HCT116 (cell line): ENCODE measurements at regions not wholly inside any gene's neighbourhood (a gene's known extent, or its start where the extent isn't known, plus 50 kb on each side); places are given as distances from the start of the nearest gene placed in this dataset.
A peak's percentile ranks its signal among the peaks of the same experiment; 100 is the strongest.

Experiments
- ATAC-seq: fragments of 200-7000 bp; cut with Tn5 transposase; 2 replicates; pipeline ENCODE4 v1.9.1; 2020; ENCODE audit warnings: mild to moderate bottlenecking, moderate library complexity
- BruUV-seq: library from RNA; stranded (reverse); fragments of 400-500 nt; replicated peaks from 2 replicates; lab custom pipeline; 2021; lab: Mats Ljungman, UMichigan
- CTCF ChIA-PET: fragments of 300-600 bp; sonication (Branson Sonifier 250); formaldehyde crosslinking; loops from one replicate; lab custom pipeline; 2021; ENCODE audit warnings: antibody characterized with exemption; lab: Charles Lee
- POLR2A ChIA-PET: fragments of 300-600, 350-600 bp; sonication (Branson Sonifier 250); formaldehyde crosslinking; loops from one replicate; lab custom pipeline; 2021; ENCODE audit warnings: antibody characterized with exemption; lab: Charles Lee
- RAD21 ChIA-PET, 2 experiments: fragments of 300-600 bp; sonication (Branson Sonifier 250); formaldehyde crosslinking; loops; one replicate each; lab custom pipeline; 2023; ENCODE audit warnings: low total read pairs in 2 of 2; ENCODE audit not compliant: uncharacterized antibody in 2 of 2, unreplicated experiment in 2 of 2, low non-redundant PET in 1 of 2; lab: Charles Lee
- DNase-seq: peaks from one replicate; pipeline ENCODE4 v3.0.0-alpha.2; 2010; ENCODE audit warnings: low read depth, low spot score
- H2AFZ ChIP-seq: fragments of 200-600 bp; shearing (Covaris generic), sonication (generic); 2 replicates; pipeline ENCODE4 v1.6.1; 2017; ENCODE audit warnings: low read depth, mixed run types, mixed read lengths, antibody characterized with exemption, low read length; ENCODE audit not compliant: poor library complexity, severe bottlenecking
- H3K27ac ChIP-seq: 2 replicates; pipeline ENCODE4 v1.5.1; 2012; ENCODE audit warnings: low read depth, low read length
- H3K27me3 ChIP-seq: fragments of 200-600 bp; sonication (generic); 2 replicates; pipeline ENCODE4 v1.6.1; 2016; ENCODE audit warnings: mixed run types, low read length, mixed read lengths; ENCODE audit not compliant: insufficient read depth
- H3K36me3 ChIP-seq, 2 experiments: fragments of 200-500 bp in 1 of 2; fragments of 200-600 bp in 1 of 2; sonication (Bioruptor generic) in 1 of 2; sonication (generic) in 1 of 2; 2 replicates each; pipeline versions ENCODE4 v1.5.1 to v1.6.1; 2014 to 2016; ENCODE audit warnings: low read length in 2 of 2, inconsistent platforms in 1 of 2, mixed read lengths in 1 of 2, mixed run types in 1 of 2; ENCODE audit not compliant: insufficient read depth in 2 of 2, control insufficient read depth in 1 of 2
- H3K4me1 ChIP-seq, 2 experiments: fragments of 200-600 bp in 1 of 2; sonication (generic) in 1 of 2; 2 replicates each; pipeline versions ENCODE4 v1.5.1 to v1.6.1; 2012 to 2017; ENCODE audit warnings: low read length in 2 of 2, inconsistent platforms in 1 of 2, mild to moderate bottlenecking in 1 of 2, mixed read lengths in 1 of 2, mixed run types in 1 of 2, moderate library complexity in 1 of 2; ENCODE audit not compliant: insufficient read depth in 2 of 2, control insufficient read depth in 1 of 2
- H3K4me2 ChIP-seq: fragments of 200-600 bp; sonication (generic); 2 replicates; pipeline ENCODE4 v1.6.1; 2017; ENCODE audit warnings: mixed run types, low read length, mixed read lengths
- H3K4me3 ChIP-seq, 2 experiments: fragments of 200-600 bp in 1 of 2; sonication (generic) in 1 of 2; replicated peaks in 1 of 2; 2 replicates each; pipeline ENCODE4 v1.5.1; 2011 to 2016; ENCODE audit warnings: low read length in 2 of 2, control low read depth in 1 of 2, low read depth in 1 of 2, mild to moderate bottlenecking in 1 of 2, mixed read lengths in 1 of 2, mixed run types in 1 of 2
- H3K79me2 ChIP-seq: fragments of 200-600 bp; sonication (generic); 2 replicates; pipeline ENCODE4 v1.6.1; 2017; ENCODE audit warnings: mild to moderate bottlenecking, mixed run types, low read length, moderate library complexity, mixed read lengths; ENCODE audit not compliant: insufficient read depth
- H3K9ac ChIP-seq: fragments of 200-600 bp; sonication (generic); 2 replicates; pipeline ENCODE4 v1.6.1; 2016; ENCODE audit warnings: low read length, mixed read lengths
- H3K9me2 ChIP-seq: fragments of 200-600 bp; sonication (generic), shearing (Covaris generic); 2 replicates; pipeline ENCODE4 v1.6.1; 2017; ENCODE audit warnings: mixed run types, mild to moderate bottlenecking, moderate library complexity; ENCODE audit not compliant: insufficient read depth
- H3K9me3 ChIP-seq, 2 experiments: fragments of 200-500 bp in 1 of 2; fragments of 200-600 bp in 1 of 2; sonication (Bioruptor generic) in 1 of 2; sonication (generic) in 1 of 2; 2 replicates each; pipeline ENCODE4 v1.6.1; 2014 to 2017; ENCODE audit warnings: low read length in 2 of 2, mixed read lengths in 2 of 2, inconsistent platforms in 1 of 2, low read depth in 1 of 2, mild to moderate bottlenecking in 1 of 2, mixed run types in 1 of 2, moderate library complexity in 1 of 2; ENCODE audit not compliant: control insufficient read depth in 1 of 2, insufficient read depth in 1 of 2
- H4K20me1 ChIP-seq: fragments of 200-600 bp; sonication (generic), shearing (Covaris generic); 2 replicates; pipeline ENCODE4 v1.6.1; 2017; ENCODE audit warnings: mixed run types, mild to moderate bottlenecking, moderate library complexity; ENCODE audit not compliant: insufficient read depth
- ATF3 ChIP-seq: IDR thresholded peaks from 2 replicates; pipeline ENCODE4 v1.6.1; 2012
- CBX3 ChIP-seq: IDR thresholded peaks from 2 replicates; pipeline ENCODE4 v1.6.1; 2012; ENCODE audit warnings: low read depth
- CEBPB ChIP-seq: IDR thresholded peaks from 2 replicates; pipeline ENCODE4 v1.6.1; 2012; ENCODE audit warnings: low read depth
- CTCF ChIP-seq, 3 experiments: fragments of 200-600 bp in 1 of 3; sonication (generic) in 1 of 3; IDR thresholded peaks in 2 of 3; conservative IDR thresholded peaks in 1 of 3; 2 replicates each; pipeline ENCODE4 v1.5.1; 2012 to 2017; ENCODE audit warnings: low read depth in 2 of 3, low read length in 2 of 3, antibody characterized with exemption in 1 of 3, borderline replicate concordance in 1 of 3, control low read depth in 1 of 3, mild to moderate bottlenecking in 1 of 3, mixed read lengths in 1 of 3, mixed run types in 1 of 3, moderate library complexity in 1 of 3; ENCODE audit not compliant: insufficient read depth in 1 of 3
- EZH2 ChIP-seq: fragments of 200-600 bp; sonication (generic); IDR thresholded peaks from 2 replicates; pipeline ENCODE4 v1.6.1; 2017; ENCODE audit warnings: antibody characterized with exemption, mixed run types
- EZH2phosphoT487 ChIP-seq: fragments of 200-600 bp; IDR thresholded peaks from 2 replicates; pipeline ENCODE4 v1.6.1; 2018; ENCODE audit warnings: antibody characterized with exemption, borderline replicate concordance
- FOSL1 ChIP-seq: IDR thresholded peaks from 2 replicates; pipeline ENCODE4 v1.6.1; 2012; ENCODE audit warnings: low read depth
- JUND ChIP-seq: IDR thresholded peaks from 2 replicates; pipeline ENCODE4 v1.6.1; 2012
- MAX ChIP-seq: IDR thresholded peaks from 2 replicates; pipeline ENCODE4 v1.6.1; 2012
- POLR2A ChIP-seq: IDR thresholded peaks from 2 replicates; pipeline ENCODE4 v1.7.0; 2011; ENCODE audit warnings: borderline replicate concordance; ENCODE audit not compliant: insufficient read depth, insufficient read length; ENCODE audit errors: extremely low read depth
- POLR2AphosphoS5 ChIP-seq: IDR thresholded peaks from 2 replicates; pipeline ENCODE4 v1.6.1; 2011; ENCODE audit warnings: mild to moderate bottlenecking, low read depth, low read length, moderate library complexity
- RAD21 ChIP-seq: IDR thresholded peaks from 2 replicates; pipeline ENCODE4 v1.6.1; 2012; ENCODE audit warnings: low read depth, mild to moderate bottlenecking
- SIN3A ChIP-seq: IDR thresholded peaks from 2 replicates; pipeline ENCODE4 v1.6.1; 2012; ENCODE audit warnings: low read depth
- SP1 ChIP-seq: IDR thresholded peaks from 2 replicates; pipeline ENCODE4 v1.6.1; 2012; ENCODE audit warnings: low read depth
- SRF ChIP-seq: IDR thresholded peaks from 2 replicates; pipeline ENCODE4 v1.6.1; 2012; ENCODE audit warnings: low read depth
- TCF7L2 ChIP-seq: IDR thresholded peaks from 2 replicates; pipeline ENCODE4 v1.7.0; 2011; ENCODE audit warnings: borderline replicate concordance, inconsistent platforms; ENCODE audit not compliant: insufficient read depth, insufficient read length; ENCODE audit errors: extremely low read depth
- YY1 ChIP-seq: IDR thresholded peaks from 2 replicates; pipeline ENCODE4 v1.6.1; 2011; ENCODE audit warnings: low read length, low read depth, moderate library complexity, mild to moderate bottlenecking; ENCODE audit not compliant: insufficient replicate concordance; ENCODE audit errors: extremely low read depth
- ZBTB33 ChIP-seq: IDR thresholded peaks from 2 replicates; pipeline ENCODE4 v1.6.1; 2011; ENCODE audit warnings: mild to moderate bottlenecking, low read length, moderate library complexity; ENCODE audit not compliant: insufficient replicate concordance; ENCODE audit errors: extremely low read depth
- ZNF274 ChIP-seq: fragments of 200-500 bp; sonication (Bioruptor generic); IDR thresholded peaks from 2 replicates; pipeline ENCODE4 v1.6.1; 2014; ENCODE audit warnings: mild to moderate bottlenecking, low read depth, low read length, inconsistent platforms
- intact Hi-C: fragments of 100-400 bp; cut with micrococcal nuclease; formaldehyde crosslinking; loops from 2 replicates; pipeline ENCODE4 v1.10.0; 2022

- H3K4me3 ChIP-seq = no peak overlapping the region
- POLR2A ChIA-PET = no interaction called here
- no peak for TF ChIP-seq RAD21
- no peak for TF ChIP-seq POLR2A
- TF ChIP-seq EZH2 = 0 out of 2 replicates have a peak, but pooled peaks have one; percentile 12
- TF ChIP-seq JUND = no peak
- no peak for TF ChIP-seq CEBPB
- no peak for TF ChIP-seq POLR2AphosphoS5
- H3K27ac ChIP-seq = no peak overlapping the region
- no TSS peak for BruUV-seq
- no peak for DNase-seq
- H3K79me2 ChIP-seq = no peaks in the 10 kb centered on the region
- no peaks in the 10 kb centered on the region for H4K20me1 ChIP-seq
- peaks cover 29% of the 10 kb centered on the region; the same call in 1 of the 2 replicates for H3K27me3 ChIP-seq
- H3K9ac ChIP-seq = no peak overlapping the region
- RAD21 ChIA-PET = no interaction called here
- H3K9me2 ChIP-seq = no peaks in the 10 kb centered on the region
- no peak for ATAC-seq
- H3K4me1 ChIP-seq = no peaks in the 10 kb centered on the region
- CTCF ChIA-PET = no interaction called here
- no peaks in the 10 kb centered on the region for H3K36me3 ChIP-seq
- H3K9me3 ChIP-seq = no peaks in the 10 kb centered on the region
- H2AFZ ChIP-seq = no peak overlapping the region
- intact Hi-C loops = no loop called here
- no peak overlapping the region for H3K4me2 ChIP-seq
These were observed 195.6 kb downstream of the DEPDC1B start for GRCh38 chr5:60504342-60504741.

GRCh38 chr5:60503771-60504170 lies 196.2 kb downstream of the DEPDC1B start:
- no peaks in the 10 kb centered on the region for H4K20me1 ChIP-seq
- H2AFZ ChIP-seq = no peak overlapping the region
- H3K9me2 ChIP-seq = no peaks in the 10 kb centered on the region
- intact Hi-C loops = no loop called here
- no peak overlapping the region for H3K4me3 ChIP-seq
- H3K4me2 ChIP-seq = no peak overlapping the region
- H3K9me3 ChIP-seq = no peaks in the 10 kb centered on the region
- BruUV-seq = no TSS peak
- no peaks in the 10 kb centered on the region for H3K4me1 ChIP-seq
- no peak overlapping the region for H3K27ac ChIP-seq
- H3K9ac ChIP-seq = no peak overlapping the region
- ATAC-seq (no peak), DNase-seq (no peak)
- H3K27me3 ChIP-seq = peaks cover 35% of the 10 kb centered on the region; the same call in 1 of the 2 replicates
- ChIA-PET CTCF (no interaction called here), RAD21 (no interaction called here), POLR2A (no interaction called here)
- H3K79me2 ChIP-seq = no peaks in the 10 kb centered on the region
- no peaks in the 10 kb centered on the region for H3K36me3 ChIP-seq
- TF ChIP-seq EZH2phosphoT487 (no peak), YY1 (no peak), SRF (no peak), ZNF274 (no peak), ATF3 (no peak), SP1 (no peak), TCF7L2 (no peak), CTCF (IDR thresholded peaks at IDR 0.05 in 2 of 3, conservative IDR thresholded peaks at IDR 0.05 in 1 of 3; ENCODE audit: borderline replicate concordance in 1 of 3, insufficient read depth in 1 of 3, low read depth in 2 of 3, low read length in 2 of 3) (no peak), CBX3 (no peak), RAD21 (no peak), ZBTB33 (no peak), JUND (no peak), SIN3A (no peak), POLR2A (no peak), FOSL1 (no peak), MAX (no peak), EZH2 (no peak)
